AG04450 (cell line): ENCODE measurements at regions not wholly inside any gene's neighbourhood (a gene's known extent, or its start where the extent isn't known, plus 50 kb on each side); places are given as distances from the start of the nearest gene placed in this dataset.

ENCODE experiments used
- CTCF ChIA-PET: fragments of 300-600, 350-600 bp; formaldehyde crosslinking; extraction: SDS; loops from one replicate; lab custom pipeline; 2022; ENCODE audit warnings: antibody characterized with exemption, inconsistent platforms; lab: Charles Lee
- POLR2A ChIA-PET: fragments of 350-600 bp; formaldehyde crosslinking; extraction: SDS; loops from one replicate; lab custom pipeline; 2021; ENCODE audit warnings: antibody characterized with exemption, inconsistent platforms; lab: Yijun Ruan, JAX
- DNase-seq: peaks from one replicate; pipeline ENCODE4 v3.0.0-alpha.2; 2011; ENCODE audit warnings: low read depth, low spot score
- H3K27ac ChIP-seq: one replicate; pipeline ENCODE4 v1.5.1; 2012; ENCODE audit warnings: low read depth, low read length, control low read depth
- H3K27me3 ChIP-seq: one replicate; pipeline ENCODE4 v1.6.0; 2012; ENCODE audit warnings: low read length; ENCODE audit not compliant: control insufficient read depth, insufficient read depth
- H3K4me3 ChIP-seq: 2 replicates; pipeline ENCODE4 v1.5.1; 2011; ENCODE audit warnings: mild to moderate bottlenecking, low read depth, low read length, control low read depth
- H3K9me3 ChIP-seq: 2 replicates; pipeline ENCODE4 v1.5.1; 2012; ENCODE audit warnings: low read length; ENCODE audit not compliant: control insufficient read depth, insufficient read depth
- TF ChIP-seq, protein P1 (sequence below): IDR thresholded peaks from 2 replicates; pipeline ENCODE4 v1.5.1; 2011; ENCODE audit warnings: low read depth, low read length, control low read depth, inconsistent platforms

- H3K27me3 ChIP-seq, result no peaks in the 10 kb centered on the region
- DNase-seq, result no peak
- H3K9me3 ChIP-seq, result no peaks in the 10 kb centered on the region; the same call in 1 of the 2 replicates
- H3K27ac ChIP-seq, result no peak overlapping the region
- ChIA-PET POLR2A (no interaction called here), CTCF (no interaction called here)
- TF ChIP-seq, protein P1, sequence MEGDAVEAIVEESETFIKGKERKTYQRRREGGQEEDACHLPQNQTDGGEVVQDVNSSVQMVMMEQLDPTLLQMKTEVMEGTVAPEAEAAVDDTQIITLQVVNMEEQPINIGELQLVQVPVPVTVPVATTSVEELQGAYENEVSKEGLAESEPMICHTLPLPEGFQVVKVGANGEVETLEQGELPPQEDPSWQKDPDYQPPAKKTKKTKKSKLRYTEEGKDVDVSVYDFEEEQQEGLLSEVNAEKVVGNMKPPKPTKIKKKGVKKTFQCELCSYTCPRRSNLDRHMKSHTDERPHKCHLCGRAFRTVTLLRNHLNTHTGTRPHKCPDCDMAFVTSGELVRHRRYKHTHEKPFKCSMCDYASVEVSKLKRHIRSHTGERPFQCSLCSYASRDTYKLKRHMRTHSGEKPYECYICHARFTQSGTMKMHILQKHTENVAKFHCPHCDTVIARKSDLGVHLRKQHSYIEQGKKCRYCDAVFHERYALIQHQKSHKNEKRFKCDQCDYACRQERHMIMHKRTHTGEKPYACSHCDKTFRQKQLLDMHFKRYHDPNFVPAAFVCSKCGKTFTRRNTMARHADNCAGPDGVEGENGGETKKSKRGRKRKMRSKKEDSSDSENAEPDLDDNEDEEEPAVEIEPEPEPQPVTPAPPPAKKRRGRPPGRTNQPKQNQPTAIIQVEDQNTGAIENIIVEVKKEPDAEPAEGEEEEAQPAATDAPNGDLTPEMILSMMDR, result no peak
- H3K4me3 ChIP-seq, result no peak overlapping the region
Measured at GRCh38 chr16:64724339-64724738, 397.5 kb downstream of the CDH11 start.

DNA sequence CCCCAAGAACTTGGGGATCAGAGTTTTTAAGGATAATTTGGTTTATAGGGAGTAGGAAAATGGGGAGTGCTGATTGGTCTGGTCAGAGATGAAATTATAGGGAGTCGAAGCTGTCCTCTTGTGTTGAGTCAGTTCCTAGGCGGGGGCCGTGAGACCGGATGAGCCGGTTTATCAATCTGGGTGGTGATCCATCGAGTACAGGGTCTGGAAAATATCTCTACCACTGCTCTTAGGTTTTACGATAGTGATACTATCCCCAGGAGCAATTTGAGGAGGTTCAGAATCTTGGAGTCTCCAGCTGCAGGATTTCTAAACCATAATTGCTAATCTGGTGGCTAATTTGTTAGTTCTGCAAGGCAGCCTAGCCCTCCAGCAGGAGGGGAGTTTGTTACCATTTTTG, 403.4 kb downstream of the CDH11 start:
- CTCF ChIA-PET, result no interaction called here
- H3K9me3 ChIP-seq, result no peaks in the 10 kb centered on the region; the same call in 1 of the 2 replicates
- H3K27ac ChIP-seq, result no peak overlapping the region
- H3K27me3 ChIP-seq, result no peaks in the 10 kb centered on the region
- POLR2A ChIA-PET, result no interaction called here
- H3K4me3 ChIP-seq, result no peak overlapping the region
- DNase-seq, result no peak
- TF ChIP-seq, protein P1, result no peak

DNA sequence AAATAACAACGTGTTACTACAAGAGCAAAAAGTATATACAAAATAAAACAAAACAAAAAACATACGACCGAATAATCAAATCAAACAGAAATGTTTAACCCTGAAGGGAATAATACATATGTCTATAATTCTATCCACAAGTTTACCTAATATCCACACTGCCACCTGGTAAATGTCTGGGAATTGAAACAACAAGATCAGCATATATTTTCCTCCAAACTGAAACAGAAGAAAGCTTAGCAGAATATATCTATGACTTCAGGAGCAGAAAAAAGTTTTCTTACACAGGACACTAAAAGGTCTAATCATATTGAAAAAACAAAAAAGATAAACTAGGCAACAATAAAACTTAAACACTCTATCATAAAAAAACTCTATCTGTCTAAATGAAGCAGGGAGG, 404.0 kb downstream of the CDH11 start:
- Histone ChIP-seq H3K4me3 (no peak overlapping the region), H3K27me3 (no peaks in the 10 kb centered on the region), H3K9me3 (no peaks in the 10 kb centered on the region; the same call in 1 of the 2 replicates), H3K27ac (no peak overlapping the region)
- no peak for DNase-seq
- ChIA-PET CTCF (no interaction called here), POLR2A (no interaction called here)
- TF ChIP-seq, protein P1, result no peak

DNA sequence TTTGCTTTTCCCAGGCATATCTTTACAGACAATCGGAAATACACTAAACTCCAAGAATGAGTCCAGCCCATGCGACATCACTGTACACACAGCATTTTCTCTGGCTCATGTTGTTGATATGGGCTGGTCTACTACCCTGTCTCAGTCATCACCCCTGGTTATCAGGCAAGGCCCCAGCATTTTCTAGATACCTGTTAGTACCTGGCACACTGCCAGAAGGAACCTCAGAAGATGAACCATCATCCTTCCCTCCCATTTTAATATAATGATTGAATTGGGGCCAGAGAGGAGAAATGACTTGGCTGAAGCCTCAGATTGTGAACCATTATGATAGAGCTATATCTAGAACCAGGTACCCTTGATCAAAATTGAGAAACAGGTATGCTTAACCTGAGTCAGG, 406.2 kb downstream of the CDH11 start:
- no peak overlapping the region for H3K4me3 ChIP-seq
- TF ChIP-seq, protein P1, result no peak
- CTCF ChIA-PET, result no interaction called here
- no peak overlapping the region for H3K27ac ChIP-seq
- H3K9me3 ChIP-seq, result no peaks in the 10 kb centered on the region
- no peaks in the 10 kb centered on the region for H3K27me3 ChIP-seq
- DNase-seq, result no peak
- POLR2A ChIA-PET, result no interaction called here

DNA sequence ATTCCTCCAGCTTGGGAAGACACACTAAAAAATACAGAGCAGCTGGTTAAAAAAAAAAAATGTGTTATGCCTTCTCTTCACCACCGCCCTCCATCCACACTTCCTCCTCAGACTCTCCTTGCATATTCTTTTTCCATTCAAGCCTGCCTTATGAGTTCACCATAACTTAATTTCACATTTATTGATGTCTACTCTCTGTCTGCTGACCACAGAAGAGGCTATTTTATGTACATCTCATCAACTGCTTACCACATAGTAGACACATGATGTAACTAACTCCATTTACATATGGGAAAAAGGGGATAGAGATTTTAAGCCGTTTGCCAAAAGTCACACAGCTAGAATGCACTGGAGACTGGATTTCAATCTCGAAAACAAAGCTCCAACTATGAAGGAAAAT, 409.8 kb downstream of the CDH11 start:
- no peaks in the 10 kb centered on the region for H3K9me3 ChIP-seq
- CTCF ChIA-PET, result no interaction called here
- H3K27me3 ChIP-seq, result no peaks in the 10 kb centered on the region
- TF ChIP-seq, protein P1, result no peak
- POLR2A ChIA-PET, result no interaction called here
- no peak for DNase-seq
- no peak overlapping the region for H3K27ac ChIP-seq
- H3K4me3 ChIP-seq, result no peak overlapping the region
